GM13976 (cell line): ENCODE measurements at regions not wholly inside any gene's neighbourhood (a gene's known extent, or its start where the extent isn't known, plus 50 kb on each side); places are given as distances from the start of the nearest gene placed in this dataset.

Experiments
- DNase-seq: peaks from one replicate; pipeline ENCODE4 v3.0.0; 2012; ENCODE audit warnings: low spot score
- in situ Hi-C: fragments of 300-500 bp; cut with MboI; formaldehyde crosslinking; loops from one replicate; pipeline ENCODE4 v1.12.0; 2022; ENCODE audit warnings: low sequenced_read_pairs, mixed read lengths, inconsistent platforms; ENCODE audit not compliant: unreplicated experiment
- TF ChIP-seq, protein P1 (sequence below): IDR thresholded peaks from 2 replicates; pipeline ENCODE4 v1.5.1; 2012; ENCODE audit warnings: borderline replicate concordance, mild to moderate bottlenecking; ENCODE audit not compliant: insufficient read depth; ENCODE audit errors: extremely low read depth, missing control alignments, control extremely low read depth

DNA sequence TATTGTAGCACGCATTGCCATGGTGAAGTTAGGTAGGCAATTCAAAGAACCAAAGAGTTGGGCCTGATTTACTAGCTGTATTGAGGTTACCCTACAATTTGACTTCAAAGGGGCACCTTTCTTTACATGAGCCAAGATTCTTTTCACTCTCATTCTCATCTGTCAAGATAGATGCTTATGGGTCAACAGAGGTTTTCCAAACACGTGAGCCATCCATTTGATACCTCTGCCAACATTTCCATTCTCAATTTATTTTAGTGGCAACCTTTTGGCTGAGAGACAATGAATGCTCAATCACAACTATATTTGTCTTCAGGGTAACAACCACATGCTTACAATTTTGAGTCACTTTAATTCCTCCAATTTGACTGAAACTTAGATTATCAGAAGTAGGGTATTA is 370.6 kb upstream of the CDH20 start:
- no peak for DNase-seq
- in situ Hi-C loops, result no loop called here
- TF ChIP-seq, protein P1, sequence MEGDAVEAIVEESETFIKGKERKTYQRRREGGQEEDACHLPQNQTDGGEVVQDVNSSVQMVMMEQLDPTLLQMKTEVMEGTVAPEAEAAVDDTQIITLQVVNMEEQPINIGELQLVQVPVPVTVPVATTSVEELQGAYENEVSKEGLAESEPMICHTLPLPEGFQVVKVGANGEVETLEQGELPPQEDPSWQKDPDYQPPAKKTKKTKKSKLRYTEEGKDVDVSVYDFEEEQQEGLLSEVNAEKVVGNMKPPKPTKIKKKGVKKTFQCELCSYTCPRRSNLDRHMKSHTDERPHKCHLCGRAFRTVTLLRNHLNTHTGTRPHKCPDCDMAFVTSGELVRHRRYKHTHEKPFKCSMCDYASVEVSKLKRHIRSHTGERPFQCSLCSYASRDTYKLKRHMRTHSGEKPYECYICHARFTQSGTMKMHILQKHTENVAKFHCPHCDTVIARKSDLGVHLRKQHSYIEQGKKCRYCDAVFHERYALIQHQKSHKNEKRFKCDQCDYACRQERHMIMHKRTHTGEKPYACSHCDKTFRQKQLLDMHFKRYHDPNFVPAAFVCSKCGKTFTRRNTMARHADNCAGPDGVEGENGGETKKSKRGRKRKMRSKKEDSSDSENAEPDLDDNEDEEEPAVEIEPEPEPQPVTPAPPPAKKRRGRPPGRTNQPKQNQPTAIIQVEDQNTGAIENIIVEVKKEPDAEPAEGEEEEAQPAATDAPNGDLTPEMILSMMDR, result no peak

DNA sequence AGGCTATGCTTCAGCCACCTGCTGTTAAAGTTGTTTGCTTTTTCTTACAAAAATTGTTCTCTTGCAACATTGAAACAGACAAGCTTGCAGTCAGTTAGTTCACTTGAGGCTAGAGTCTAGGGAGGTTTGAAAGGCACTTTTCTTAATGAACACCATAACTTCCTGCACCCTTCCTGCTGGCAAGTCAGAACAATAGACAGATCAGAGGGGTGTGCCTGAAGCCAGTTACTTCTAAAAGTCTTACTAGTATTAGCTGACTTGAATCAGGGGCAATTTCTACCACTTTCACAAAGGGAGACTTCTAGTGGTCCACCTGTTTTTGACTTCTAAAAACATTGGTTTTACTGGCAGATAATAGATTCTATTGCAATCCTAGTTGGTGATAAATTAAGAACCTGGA is 367.4 kb upstream of the CDH20 start:
- DNase-seq, result no peak
- TF ChIP-seq, protein P1, result no peak
- in situ Hi-C loops, result no loop called here

DNA sequence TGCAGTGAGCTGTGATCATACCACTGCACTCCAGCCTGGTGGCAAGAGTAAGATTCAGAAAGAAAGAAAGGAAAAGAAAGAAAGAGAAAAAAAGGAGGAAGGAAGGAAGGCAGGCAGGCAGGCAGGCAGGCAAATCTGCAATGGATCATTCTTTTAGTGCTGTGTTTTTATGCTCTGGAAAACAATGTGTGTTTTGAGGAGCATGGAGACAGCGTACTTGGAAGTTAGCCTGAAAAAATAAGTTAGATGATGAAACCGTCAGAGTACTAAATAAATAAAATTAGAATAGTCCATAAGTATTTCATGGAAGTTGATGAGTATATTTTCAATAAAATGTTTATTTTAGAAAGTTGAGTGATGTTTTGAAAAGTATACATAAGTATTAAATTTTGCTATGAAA is 366.4 kb upstream of the CDH20 start:
- in situ Hi-C loops, result no loop called here
- DNase-seq, result no peak
- TF ChIP-seq, protein P1, result no peak

DNA sequence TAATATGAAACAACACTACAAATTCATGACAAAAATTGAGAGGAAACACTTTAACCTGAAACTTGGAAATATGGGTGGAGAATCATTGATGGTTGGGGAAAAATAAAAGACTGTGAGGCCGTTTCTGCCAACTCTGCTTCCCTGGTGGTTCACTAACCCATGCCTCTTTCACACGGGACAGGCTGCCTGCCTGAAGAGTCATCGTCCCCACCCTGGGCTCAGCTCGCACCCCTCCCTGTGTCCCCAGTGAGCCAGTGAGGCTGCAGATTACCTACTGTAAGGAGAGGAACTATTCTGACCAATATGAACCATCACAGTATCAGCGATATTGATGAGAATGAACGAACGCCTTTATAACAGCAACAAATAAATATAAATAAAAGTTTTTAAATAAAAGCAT is 357.8 kb upstream of the CDH20 start:
- TF ChIP-seq, protein P1, result no peak
- in situ Hi-C loops, result no loop called here
- DNase-seq, result no peak

DNA sequence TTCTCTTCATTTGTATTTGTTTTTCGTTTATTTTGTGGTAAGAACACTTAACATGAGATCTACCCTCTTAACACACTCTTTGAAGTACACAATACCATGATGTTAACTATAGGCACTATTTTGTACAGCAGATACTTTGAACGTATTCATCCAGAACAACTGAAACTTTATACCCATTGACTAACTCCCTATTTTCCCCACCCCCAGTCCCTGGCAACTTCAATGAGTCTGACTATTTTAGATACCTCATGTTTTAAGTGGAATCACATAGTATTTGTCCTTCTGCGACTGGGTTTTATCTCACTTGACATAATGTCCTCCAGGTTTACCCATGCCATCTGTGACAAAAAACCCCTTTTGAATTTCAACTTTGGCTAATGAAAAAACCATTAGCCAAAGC is 356.3 kb upstream of the CDH20 start:
- TF ChIP-seq, protein P1, result no peak
- in situ Hi-C loops, result no loop called here
- DNase-seq, result no peak

DNA sequence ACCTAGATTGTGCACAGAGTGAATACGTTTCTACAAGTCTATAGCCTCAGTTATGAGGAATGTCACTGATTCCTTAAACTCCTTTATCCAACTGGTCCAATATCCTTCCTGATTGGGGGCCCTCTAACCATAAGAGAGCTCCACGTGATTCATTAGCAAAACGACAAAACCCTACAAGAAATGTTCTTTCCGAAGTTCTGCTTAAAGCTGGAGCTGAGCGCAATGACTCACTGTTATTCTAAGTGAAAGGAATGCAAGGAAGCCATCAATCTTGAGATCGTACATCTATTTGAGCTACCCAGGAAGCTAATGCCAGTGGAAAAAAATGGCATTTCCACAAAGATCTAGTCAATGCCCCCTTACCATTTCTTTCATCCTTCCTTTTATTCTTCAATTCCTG is 354.9 kb upstream of the CDH20 start:
- no peak for DNase-seq

DNA sequence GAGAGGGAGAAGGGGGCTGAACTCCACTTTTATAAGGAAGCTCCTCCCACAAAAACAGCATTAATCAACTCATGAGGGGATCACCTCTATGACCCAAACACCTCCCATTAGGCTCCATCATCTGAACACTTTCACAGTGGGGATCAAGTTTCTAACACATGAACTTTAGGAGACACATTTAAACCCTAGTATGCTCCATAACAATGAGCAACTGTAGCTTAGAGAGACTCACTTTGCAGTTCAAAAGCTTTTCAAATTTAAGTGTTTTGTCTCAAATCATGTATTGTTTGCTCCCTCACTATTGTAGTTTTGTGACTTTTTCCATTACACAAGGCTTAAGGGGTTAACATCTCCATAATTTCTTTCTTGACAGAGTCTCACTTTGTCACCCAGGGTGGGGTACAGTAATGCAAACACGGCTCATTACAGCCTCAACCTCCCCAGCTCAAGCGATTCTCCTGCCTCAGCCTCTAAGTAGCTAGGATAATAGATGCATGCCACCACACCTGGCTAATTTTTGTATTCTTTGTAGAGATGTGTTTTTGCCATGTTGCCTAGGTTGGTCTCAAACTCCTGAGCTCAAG is 352.7 kb upstream of the CDH20 start:
- TF ChIP-seq, protein P1, result no peak
- in situ Hi-C loops, result no loop called here
- no peak for DNase-seq

More for the DNA sequence above, 354.9 kb upstream of the CDH20 start:
- in situ Hi-C loops, result no loop called here
- TF ChIP-seq, protein P1, result no peak
